Endometrial microvascular endothelial cells (primary cell): ENCODE measurements at regions not wholly inside any gene's neighbourhood (a gene's known extent, or its start where the extent isn't known, plus 50 kb on each side); places are given as distances from the start of the nearest gene placed in this dataset.
"Not testable (repeated sequence)": the region's sequence is repeated elsewhere in the genome, so short reads cannot be mapped to it uniquely, and the experiment has no call there.

ENCODE experiments used
- in situ Hi-C: cut with HindIII; loops from 2 replicates; pipeline ENCODE4 v1.10.0; 2017; ENCODE audit warnings: low sequenced_read_pairs, low pct_unique_long_range_greater_than_20kb; ENCODE audit errors: inconsistent ontology term

GRCh38 chr3:139112230-139112558 is 67.5 kb upstream of the PRR23C start:
- in situ Hi-C loops = loop anchor here (10.0 kb wide), 1 partner anchor 233 kb away; the partner anchor contains the start of gene MRPS22

GRCh38 chr3:139113231-139113992 is 68.7 kb upstream of the PRR23C start:
- in situ Hi-C loops = loop anchor here (10.0 kb wide), 1 partner anchor 231 kb away; the partner anchor contains the start of gene MRPS22

DNA sequence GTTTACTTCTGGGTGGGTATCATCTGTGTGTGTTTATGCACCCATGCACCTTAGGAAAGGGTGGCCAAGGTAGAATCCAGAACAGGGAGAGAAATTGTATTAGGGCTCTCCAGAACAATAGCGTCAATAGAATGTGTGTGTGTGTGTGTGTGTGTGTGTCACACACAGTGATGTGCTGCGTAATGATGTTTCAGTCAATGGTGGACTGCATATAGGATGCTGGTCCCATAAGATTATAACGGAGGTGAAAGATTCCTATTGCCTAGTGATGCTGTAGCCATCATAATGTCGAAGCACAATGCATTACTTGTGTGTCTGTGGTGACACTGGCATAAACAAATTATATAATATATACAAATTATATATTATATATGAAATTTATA is 69.3 kb upstream of the PRR23C start:
- in situ Hi-C loops = loop anchor here (10.0 kb wide), 1 partner anchor 231 kb away; the partner anchor contains the start of gene MRPS22

DNA sequence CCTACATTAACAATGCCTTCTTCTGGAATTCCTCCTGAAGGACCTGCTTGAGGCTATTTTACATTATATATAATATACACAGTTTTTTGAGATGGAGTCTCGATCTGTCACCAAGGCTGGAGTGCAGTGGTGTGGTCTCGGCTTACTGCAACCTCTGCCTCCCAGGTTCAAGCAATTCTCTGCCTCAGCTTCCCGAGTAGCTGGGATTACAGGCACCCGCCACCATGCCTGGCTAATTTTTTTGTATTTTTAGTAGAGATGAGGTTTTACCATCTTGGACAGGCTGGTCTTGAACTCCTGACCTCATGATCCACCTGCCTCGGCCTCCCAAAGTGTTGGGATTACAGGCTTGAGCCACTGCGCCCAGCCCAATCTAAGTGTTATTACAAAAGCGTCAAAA is 71.9 kb upstream of the PRR23C start:
- in situ Hi-C loops = loop anchor here (10.0 kb wide), 1 partner anchor 228 kb away; the partner anchor contains the start of gene MRPS22

- in situ Hi-C loops = loop anchor here (10.0 kb wide), 1 partner anchor 228 kb away; the partner anchor contains the start of gene MRPS22
Observed at GRCh38 chr3:139117136-139117675, 72.5 kb upstream of the PRR23C start.

GRCh38 chr3:139117883-139118760 is 73.4 kb upstream of the PRR23C start:
- in situ Hi-C loops = loop anchor here (10.0 kb wide), 1 partner anchor 227 kb away; the partner anchor contains the start of gene MRPS22

DNA sequence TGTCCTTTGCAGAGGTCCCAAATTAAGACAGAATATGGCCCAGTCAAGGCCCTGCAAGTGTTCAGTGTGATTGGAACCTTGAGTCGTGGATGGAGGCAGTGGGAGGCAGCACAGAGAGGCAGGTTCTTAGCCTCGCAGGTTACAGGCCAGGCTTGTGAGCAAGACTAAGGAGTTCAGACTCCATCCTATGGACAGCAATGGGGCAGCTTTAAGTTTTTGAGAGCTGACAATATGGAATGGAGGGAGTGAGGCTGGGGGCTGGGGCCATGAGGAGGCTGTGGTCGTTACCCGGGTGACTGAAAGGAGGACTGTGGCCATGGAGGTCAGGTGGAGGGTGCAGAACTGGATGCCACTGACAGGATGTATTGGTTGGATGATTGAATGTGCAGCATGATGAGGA is 74.1 kb upstream of the PRR23C start:
- in situ Hi-C loops = loop anchor here (10.0 kb wide), 1 partner anchor 226 kb away; the partner anchor contains the start of gene MRPS22

GRCh38 chr3:139119331-139120025 is 74.8 kb upstream of the PRR23C start:
- in situ Hi-C loops = loop anchor here (10.0 kb wide), 1 partner anchor 225 kb away; the partner anchor contains the start of gene MRPS22

GRCh38 chr3:139120086-139121056 is 75.7 kb upstream of the PRR23C start:
- in situ Hi-C loops = no loop called here

DNA sequence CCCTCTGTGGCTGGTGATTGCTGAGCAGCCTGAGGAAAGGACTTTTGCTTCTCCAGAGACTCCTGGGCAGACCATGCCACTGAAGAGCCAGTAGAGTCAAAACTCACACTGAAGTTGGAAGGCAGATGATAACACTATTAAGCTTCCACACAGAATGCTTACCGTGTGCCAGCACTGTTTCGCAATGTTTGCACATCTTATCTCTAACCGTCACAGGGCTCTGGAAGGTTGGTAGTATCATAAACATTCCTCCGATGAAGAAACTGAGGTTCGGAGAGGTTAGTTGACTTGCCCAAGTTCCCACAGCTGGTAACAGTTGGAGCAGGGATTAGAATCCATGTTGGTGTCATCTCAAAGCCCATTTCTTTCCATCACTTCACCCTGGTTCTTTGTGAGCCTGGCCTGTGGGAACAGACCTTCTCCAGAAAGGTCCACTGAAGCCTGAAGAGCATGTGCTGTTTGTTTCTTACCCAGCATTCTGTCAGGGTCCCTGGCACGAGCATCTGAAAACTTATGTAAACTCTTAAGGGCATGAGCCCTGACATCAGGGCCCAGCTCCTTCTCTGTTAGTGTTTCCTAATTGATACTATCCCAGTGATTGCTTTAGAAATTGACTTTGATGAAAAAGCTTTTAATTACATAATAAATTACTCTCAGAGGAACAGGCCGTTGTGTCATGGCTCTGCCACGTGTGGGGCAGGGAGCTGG is 77.0 kb upstream of the PRR23C start:
- in situ Hi-C loops = no loop called here

DNA sequence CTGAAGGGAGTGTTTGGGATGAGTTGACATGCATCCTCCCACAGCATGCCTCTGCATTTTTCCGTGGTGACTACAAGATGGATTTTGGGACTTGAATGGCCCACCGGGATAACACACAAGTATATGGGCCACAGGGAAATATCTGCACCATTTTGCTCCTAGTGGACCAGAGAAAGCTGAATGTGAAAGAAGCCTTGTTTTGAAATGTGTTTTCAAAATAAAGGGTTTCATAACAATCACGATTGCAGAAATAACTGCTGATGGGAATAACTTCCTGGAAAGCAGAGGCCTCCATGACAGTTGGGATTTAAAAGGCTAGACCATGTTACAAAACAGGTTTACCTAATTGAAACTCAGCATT is 77.5 kb upstream of the PRR23C start:
- in situ Hi-C loops = no loop called here

DNA sequence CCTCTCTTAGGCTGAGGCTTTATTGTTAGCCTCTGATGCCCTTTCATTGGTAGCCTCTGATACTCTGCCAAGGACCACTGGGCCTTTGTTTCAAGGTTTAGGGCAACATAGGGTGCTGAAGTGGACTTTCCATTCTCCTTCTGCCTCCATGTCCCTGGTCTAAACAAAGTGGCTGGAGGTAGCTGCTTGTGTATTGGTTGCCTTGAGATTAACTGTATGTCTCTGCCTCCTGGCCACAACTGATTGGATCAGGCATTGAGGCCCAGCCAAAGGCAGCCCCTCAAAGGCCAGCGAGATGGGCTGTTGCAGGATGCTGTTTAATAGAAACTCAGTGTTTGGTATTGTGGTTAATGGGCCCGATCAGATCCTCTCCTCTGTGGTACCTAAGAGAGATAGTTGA is 77.9 kb upstream of the PRR23C start:
- in situ Hi-C loops = no loop called here

- in situ Hi-C loops = no loop called here
Observed at GRCh38 chr3:139123377-139124095, 78.8 kb upstream of the PRR23C start.

- in situ Hi-C loops = no loop called here
Observed at GRCh38 chr3:139124197-139124596, 79.5 kb upstream of the PRR23C start.

- in situ Hi-C loops = no loop called here
Observed at GRCh38 chr3:139127101-139127500, 82.4 kb upstream of the PRR23C start.

- in situ Hi-C loops = not testable (repeated sequence)
Observed at GRCh38 chr3:139127629-139128028, 82.9 kb upstream of the PRR23C start.

DNA sequence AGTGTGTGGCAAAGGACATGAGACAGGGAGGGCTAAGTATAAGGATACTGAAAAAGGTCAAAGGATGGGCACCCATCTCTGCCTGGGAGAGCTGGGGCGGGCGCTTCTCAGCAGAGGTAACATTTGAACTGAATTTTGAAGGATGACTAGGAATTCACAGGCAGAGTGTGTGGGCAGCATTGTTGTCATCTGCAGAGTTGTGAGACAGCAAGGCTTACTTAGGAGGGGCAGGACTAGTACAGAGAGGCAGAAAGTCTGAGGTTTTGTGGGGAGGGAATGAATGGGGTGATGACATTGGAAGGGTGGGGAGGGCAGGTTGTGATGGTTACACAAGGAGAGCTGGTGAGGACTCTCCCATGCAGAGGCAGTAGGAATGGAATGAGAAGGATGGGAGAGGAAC is 84.1 kb upstream of the PRR23C start:
- in situ Hi-C loops = no loop called here
